ENCODE measurements at regions not wholly inside any gene's neighbourhood (a gene's known extent, or its start where the extent isn't known, plus 50 kb on each side); places are given as distances from the start of the nearest gene placed in this dataset.

DNA sequence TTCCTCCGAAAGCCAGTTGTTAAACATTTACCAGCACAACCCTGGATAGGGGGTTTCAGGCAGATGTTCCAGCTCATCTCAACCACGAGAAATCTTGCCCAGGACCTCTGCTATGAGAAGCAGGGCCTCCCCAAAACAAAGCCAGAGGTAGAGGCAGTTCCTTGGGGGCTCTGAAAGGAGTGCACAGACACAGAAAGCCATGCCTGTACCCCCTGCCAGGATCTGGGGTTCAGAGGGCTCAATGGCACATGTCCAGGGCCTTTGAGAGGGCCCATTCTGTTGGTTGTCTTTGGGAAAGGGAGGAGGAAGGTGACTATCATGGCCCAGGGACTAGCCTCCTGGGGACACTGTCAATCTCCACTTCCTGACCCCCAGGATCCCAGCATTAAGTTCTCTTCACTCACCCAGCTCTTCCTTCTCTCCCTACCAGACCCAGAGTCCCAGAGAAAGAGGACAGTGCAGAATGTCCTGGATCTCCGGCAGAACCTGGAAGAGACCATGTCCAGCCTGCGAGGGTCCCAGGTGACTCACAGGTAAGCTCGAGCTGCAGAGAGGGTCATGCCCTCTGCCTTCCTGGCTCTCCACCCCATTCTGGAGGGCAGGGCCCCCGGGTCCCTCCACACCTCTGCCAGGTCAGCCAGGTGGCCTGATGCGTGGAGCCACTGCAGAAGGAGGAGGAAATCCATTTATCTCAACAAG is 116.4 kb upstream of the IPO9 start:
- TF ChIP-seq ATF3 (IDR thresholded peaks at IDR 0.05; ENCODE audit: insufficient read depth, low read depth, low read length) (no peak), CTCF (IDR thresholded peaks at IDR 0.05; ENCODE audit: control extremely low read depth in 1 of 3, insufficient read depth in 1 of 3, low read depth in 1 of 3, low read length in 3 of 3) (no peak), SIX5 (IDR thresholded peaks at IDR 0.05; ENCODE audit: low read depth, low read length) (no peak), PHF8 (conservative IDR thresholded peaks at IDR 0.05; ENCODE audit: low read depth, low read length) (no peak), RFX5 (IDR thresholded peaks at IDR 0.05; ENCODE audit: borderline replicate concordance, low read depth, low read length) (no peak), CHD2 (IDR thresholded peaks at IDR 0.05; ENCODE audit: low read length) (no peak), POLR2A (IDR thresholded peaks at IDR 0.05; ENCODE audit: control extremely low read depth in 1 of 2, low read depth in 2 of 2, low read length in 2 of 2) (no peak), KDM1A (IDR thresholded peaks at IDR 0.05; ENCODE audit: borderline replicate concordance, low read length) (no peak)

Measured in H1 (cell line).